CD4-positive, alpha-beta T cell (primary cell): ENCODE measurements at regions not wholly inside any gene's neighbourhood (a gene's known extent, or its start where the extent isn't known, plus 50 kb on each side); places are given as distances from the start of the nearest gene placed in this dataset.
"Not testable (repeated sequence)": the region's sequence is repeated elsewhere in the genome, so short reads cannot be mapped to it uniquely, and the experiment has no call there.

Experiments
- ATAC-seq: fragments of 200-7000 bp; cut with Tn5 transposase; one replicate; pipeline ENCODE4 v1.10.0; 2022; ENCODE audit warnings: mild to moderate bottlenecking; ENCODE audit not compliant: poor library complexity
- CTCF ChIA-PET: fragments of 350-600 bp; sonication (Branson Sonifier 250); formaldehyde crosslinking; loops from one replicate; lab custom pipeline; 2021; ENCODE audit warnings: antibody characterized with exemption, inconsistent platforms; lab: Charles Lee
- POLR2A ChIA-PET: fragments of 350-600 bp; sonication (Branson Sonifier 250); formaldehyde crosslinking; loops from one replicate; lab custom pipeline; 2021; ENCODE audit warnings: antibody characterized with exemption, inconsistent platforms; lab: Charles Lee
- DNase-seq, 14 experiments: peaks; one replicate each; pipeline ENCODE4 v3.0.0-alpha.2; 2013 to 2020; ENCODE audit warnings: mixed read lengths in 2 of 14
- H3K27ac ChIP-seq, 2 donors: one replicate each; pipeline versions ENCODE4 v1.5.1 to v1.7.0; 2013; ENCODE audit warnings: low read length in 2 of 2, low read depth in 1 of 2, mild to moderate bottlenecking in 1 of 2
- H3K27me3 ChIP-seq, 2 experiments: 1 replicate in 1 of 2; 2 replicates in 1 of 2; pipeline versions ENCODE4 v1.6.1 to v1.7.0; 2013; ENCODE audit warnings: low read length in 2 of 2, control low read depth in 1 of 2, mild to moderate bottlenecking in 1 of 2, moderate library complexity in 1 of 2; ENCODE audit not compliant: insufficient read depth in 2 of 2, control insufficient read depth in 1 of 2
- H3K36me3 ChIP-seq: one replicate; pipeline ENCODE4 v1.6.1; 2013; ENCODE audit warnings: low read length, control low read depth; ENCODE audit not compliant: insufficient read depth
- H3K4me1 ChIP-seq: one replicate; pipeline ENCODE4 v1.6.1; 2013; ENCODE audit warnings: low read length, control low read depth; ENCODE audit not compliant: insufficient read depth
- H3K4me3 ChIP-seq: one replicate; pipeline ENCODE4 v1.5.1; 2013; ENCODE audit warnings: mild to moderate bottlenecking, low read length, moderate library complexity
- H3K9me3 ChIP-seq, 2 experiments: 1 replicate in 1 of 2; 2 replicates in 1 of 2; pipeline versions ENCODE4 v1.6.1 to v1.7.0; 2013; ENCODE audit warnings: low read length in 2 of 2, mild to moderate bottlenecking in 2 of 2, control low read depth in 1 of 2, moderate library complexity in 1 of 2; ENCODE audit not compliant: control insufficient read depth in 1 of 2, insufficient read depth in 1 of 2
- H3K27ac Mint-ChIP-seq: one replicate; pipeline ENCODE4 v1.8.0; 2020; ENCODE audit warnings: mixed read lengths
- H3K27me3 Mint-ChIP-seq: one replicate; pipeline ENCODE4 v1.8.0; 2021; ENCODE audit warnings: mixed read lengths
- H3K36me3 Mint-ChIP-seq: one replicate; pipeline ENCODE4 v1.8.0; 2021; ENCODE audit warnings: low read depth, mixed read lengths
- H3K4me1 Mint-ChIP-seq: one replicate; pipeline ENCODE4 v1.8.0; 2021; ENCODE audit warnings: low read depth, mixed read lengths
- H3K4me3 Mint-ChIP-seq: one replicate; pipeline ENCODE4 v1.8.0; 2020; ENCODE audit warnings: mild to moderate bottlenecking, mixed read lengths
- H3K9me3 Mint-ChIP-seq: one replicate; pipeline ENCODE4 v1.8.0; 2020; ENCODE audit warnings: mixed read lengths
- CTCF ChIP-seq: fragments of 200-600 bp; IDR thresholded peaks from one replicate; pipeline ENCODE4 v1.8.0; 2022; ENCODE audit warnings: antibody characterized with exemption, mild to moderate bottlenecking
- intact Hi-C, 2 experiments: fragments of 100-400 bp; cut with DNase I in 1 of 2; cut with micrococcal nuclease in 1 of 2; formaldehyde crosslinking; loops; one replicate each; pipeline versions ENCODE4 v1.15.1 to v1.9.0; 2023 to 2025; cut with DNase I, micrococcal nuclease

- ATAC-seq = no peak
- intact Hi-C loops = no loop called here
- Mint-ChIP-seq H3K27ac (no peak overlapping the region), H3K9me3 (no peaks in the 10 kb centered on the region), H3K4me3 (no peak overlapping the region), H3K27me3 (no peaks in the 10 kb centered on the region), H3K36me3 (no peaks in the 10 kb centered on the region), H3K4me1 (peaks cover 11% of the 10 kb centered on the region)
- ChIA-PET POLR2A (no interaction called here), CTCF (no interaction called here)
- TF ChIP-seq CTCF = no peak
- Histone ChIP-seq H3K4me1 (no peaks in the 10 kb centered on the region), H3K27ac (no peak overlapping the region), H3K4me3 (no peak overlapping the region), H3K27me3 (no peaks in the 10 kb centered on the region), H3K9me3 (peaks cover 0 to 4% of the 10 kb centered on the region in 2 experiments), H3K36me3 (no peaks in the 10 kb centered on the region)
- no peak for DNase-seq
These were observed 249.4 kb upstream of the TRIB2 start for GRCh38 chr2:12467303-12467702.

GRCh38 chr2:12469141-12469561, 247.6 kb upstream of the TRIB2 start:
- Histone ChIP-seq H3K4me3 (no peak overlapping the region), H3K27me3 (no peaks in the 10 kb centered on the region), H3K4me1 (no peaks in the 10 kb centered on the region), H3K9me3 (peaks cover 0 to 4% of the 10 kb centered on the region in 2 experiments), H3K36me3 (no peaks in the 10 kb centered on the region), H3K27ac (no peak overlapping the region)
- ChIA-PET CTCF (no interaction called here), POLR2A (no interaction called here)
- no peak for TF ChIP-seq CTCF
- intact Hi-C loops = no loop called here
- Mint-ChIP-seq H3K4me1 (peaks cover 11% of the 10 kb centered on the region), H3K9me3 (no peaks in the 10 kb centered on the region), H3K27me3 (no peaks in the 10 kb centered on the region), H3K36me3 (no peaks in the 10 kb centered on the region), H3K27ac (no peak overlapping the region), H3K4me3 (no peak overlapping the region)
- no peak for DNase-seq
- ATAC-seq = no peak

GRCh38 chr2:12472265-12472664, 244.5 kb upstream of the TRIB2 start:
- H3K9me3 Mint-ChIP-seq, H3K36me3 ChIP-seq, H3K4me3 ChIP-seq, H3K4me1 ChIP-seq, H3K4me1 Mint-ChIP-seq, H3K27ac ChIP-seq, ATAC-seq, H3K36me3 Mint-ChIP-seq, H3K27ac Mint-ChIP-seq, DNase-seq, H3K9me3 ChIP-seq, CTCF ChIA-PET, H3K27me3 Mint-ChIP-seq, H3K4me3 Mint-ChIP-seq, intact Hi-C loops, H3K27me3 ChIP-seq: not testable (repeated sequence)
- POLR2A ChIA-PET = interaction anchor here (1.0 to 1.2 kb wide), 2 partner anchors 16 to 20 kb away, joined by 3 to 4 read pairs; no protein-coding TSS in a partner anchor
